ENCODE measurements at regions not wholly inside any gene's neighbourhood (a gene's known extent, or its start where the extent isn't known, plus 50 kb on each side); places are given as distances from the start of the nearest gene placed in this dataset.

GRCh38 chr6:153832543-153832942, 206.5 kb upstream of the OPRM1 start:
- no peak for TF ChIP-seq ATF3 (IDR thresholded peaks at IDR 0.05)
- TF ChIP-seq FOXA2 (IDR thresholded peaks at IDR 0.05) = no peak
- TF ChIP-seq SP1 (IDR thresholded peaks at IDR 0.05) = no peak
- TF ChIP-seq NR2F2 (IDR thresholded peaks at IDR 0.05) = no peak
- no peak for TF ChIP-seq YY1 (IDR thresholded peaks at IDR 0.05)
- TF ChIP-seq FOXA1 (IDR thresholded peaks at IDR 0.05) = no peak
- no peak for TF ChIP-seq GABPA (IDR thresholded peaks at IDR 0.05 in 1 of 2, conservative IDR thresholded peaks at IDR 0.05 in 1 of 2)
- TF ChIP-seq HNF4G (IDR thresholded peaks at IDR 0.05) = no peak
- no peak for TF ChIP-seq EGR1 (IDR thresholded peaks at IDR 0.05; ENCODE audit: low read depth in 2 of 2)
- no peak for TF ChIP-seq MAX (IDR thresholded peaks at IDR 0.05)
- TF ChIP-seq CTCF (IDR thresholded peaks at IDR 0.05; ENCODE audit: low read depth, low read length, missing input control) = no peak
- no peak for TF ChIP-seq RAD21 (IDR thresholded peaks at IDR 0.05)
- TF ChIP-seq HNF4A (conservative IDR thresholded peaks at IDR 0.05) = no peak
- no peak for TF ChIP-seq RXRA (IDR thresholded peaks at IDR 0.05)
- TF ChIP-seq TAF1 (conservative IDR thresholded peaks at IDR 0.05) = no peak
- no peaks in the 10 kb centered on the region for H3K4me1 ChIP-seq (ENCODE audit: control insufficient read depth in 4 of 4, insufficient read depth in 4 of 4, low read length in 3 of 4)
- 92% methylated on average over 9 of the region's 9 CpGs for WGBS
- no peak overlapping the region for H3K27ac ChIP-seq (ENCODE audit: low read depth in 1 of 2, low read length in 2 of 2)
- no peak overlapping the region for H3K4me3 ChIP-seq (ENCODE audit: low read depth in 1 of 3, low read length in 3 of 3)
- no peaks in the 10 kb centered on the region for H3K9me3 ChIP-seq (ENCODE audit: control insufficient read depth in 4 of 4, low read length in 3 of 4)
- H3K27me3 ChIP-seq (ENCODE audit: control insufficient read depth in 4 of 4, insufficient read depth in 4 of 4, low read length in 3 of 4) = peaks cover 0 to 2% (median 0%) of the 10 kb centered on the region in 4 donors
- no peaks in the 10 kb centered on the region for H3K36me3 ChIP-seq (ENCODE audit: control insufficient read depth in 4 of 4, insufficient read depth in 3 of 4, low read depth in 1 of 4, low read length in 3 of 4)
- DNase-seq (ENCODE audit: low spot score) = no peak
- no peak overlapping the region for H3K9ac ChIP-seq (ENCODE audit: low read depth in 1 of 2, low read length in 2 of 2)

- TF ChIP-seq YY1 (IDR thresholded peaks at IDR 0.05) = no peak
- TF ChIP-seq EGR1 (IDR thresholded peaks at IDR 0.05; ENCODE audit: low read depth in 2 of 2) = no peak
- no peak for TF ChIP-seq JUND (IDR thresholded peaks at IDR 0.05)
- TF ChIP-seq ZBTB33 (IDR thresholded peaks at IDR 0.05) = no peak
- TF ChIP-seq FOXA1 (IDR thresholded peaks at IDR 0.05) = no peak
- TF ChIP-seq REST (IDR thresholded peaks at IDR 0.05) = no peak
- no peak for TF ChIP-seq FOXA2 (IDR thresholded peaks at IDR 0.05)
- no peak for TF ChIP-seq HNF4A (conservative IDR thresholded peaks at IDR 0.05)
- TF ChIP-seq SP1 (IDR thresholded peaks at IDR 0.05) = no peak
- TF ChIP-seq MAX (IDR thresholded peaks at IDR 0.05) = no peak
- no peak for TF ChIP-seq TAF1 (conservative IDR thresholded peaks at IDR 0.05)
- TF ChIP-seq RAD21 (IDR thresholded peaks at IDR 0.05) = no peak
- no peak for TF ChIP-seq GABPA (IDR thresholded peaks at IDR 0.05 in 1 of 2, conservative IDR thresholded peaks at IDR 0.05 in 1 of 2)
- TF ChIP-seq CTCF (IDR thresholded peaks at IDR 0.05; ENCODE audit: low read depth, low read length, missing input control) = no peak
- Histone ChIP-seq H3K27ac (ENCODE audit: low read depth in 1 of 2, low read length in 2 of 2) (no peak overlapping the region), H3K4me1 (ENCODE audit: control insufficient read depth in 4 of 4, insufficient read depth in 4 of 4, low read length in 3 of 4) (no peaks in the 10 kb centered on the region), H3K4me3 (ENCODE audit: low read depth in 1 of 3, low read length in 3 of 3) (no peak overlapping the region), H3K9ac (ENCODE audit: low read depth in 1 of 2, low read length in 2 of 2) (no peak overlapping the region), H3K27me3 (ENCODE audit: control insufficient read depth in 4 of 4, insufficient read depth in 4 of 4, low read length in 3 of 4) (peaks cover 0 to 2% (median 0%) of the 10 kb centered on the region in 4 donors), H3K36me3 (ENCODE audit: control insufficient read depth in 4 of 4, insufficient read depth in 3 of 4, low read depth in 1 of 4, low read length in 3 of 4) (no peaks in the 10 kb centered on the region), H3K9me3 (ENCODE audit: control insufficient read depth in 4 of 4, low read length in 3 of 4) (no peaks in the 10 kb centered on the region)
- DNase-seq (ENCODE audit: low spot score) = no peak
- 57% methylated on average over 5 of the region's 5 CpGs for WGBS
Observed at GRCh38 chr6:153831350-153832078, 207.5 kb upstream of the OPRM1 start.
